Activated CD4-positive, alpha-beta T cell treated with anti-CD3 and anti-CD28 coated beads for 48 hours (primary cell): ENCODE measurements at regions not wholly inside any gene's neighbourhood (a gene's known extent, or its start where the extent isn't known, plus 50 kb on each side); places are given as distances from the start of the nearest gene placed in this dataset.
"Not testable (repeated sequence)": the region's sequence is repeated elsewhere in the genome, so short reads cannot be mapped to it uniquely, and the experiment has no call there.

Experiments
- DNase-seq: peaks from one replicate; pipeline ENCODE4 v3.0.0-alpha.2; 2020

- no peak for DNase-seq
These were observed 103.9 kb upstream of the PMEPA1 start for GRCh38 chr20:57813509-57814269.

- not testable (repeated sequence) for DNase-seq
These were observed 102.8 kb upstream of the PMEPA1 start for GRCh38 chr20:57812632-57813031.

- no peak for DNase-seq
These were observed 101.7 kb upstream of the PMEPA1 start for GRCh38 chr20:57811374-57812020.

GRCh38 chr20:57810511-57811373, 100.9 kb upstream of the PMEPA1 start:
- no peak for DNase-seq

GRCh38 chr20:57809661-57810172, 99.9 kb upstream of the PMEPA1 start:
- DNase-seq: no peak

GRCh38 chr20:57809149-57809548, 99.3 kb upstream of the PMEPA1 start:
- no peak for DNase-seq

- DNase-seq: no peak
These were observed 98.7 kb upstream of the PMEPA1 start for GRCh38 chr20:57808264-57809070.

GRCh38 chr20:57807401-57808263, 97.8 kb upstream of the PMEPA1 start:
- DNase-seq: no peak

- DNase-seq: no peak
These were observed 97.2 kb upstream of the PMEPA1 start for GRCh38 chr20:57806975-57807374.

- DNase-seq: no peak
These were observed 96.7 kb upstream of the PMEPA1 start for GRCh38 chr20:57806476-57806875.

- no peak for DNase-seq
These were observed 95.9 kb upstream of the PMEPA1 start for GRCh38 chr20:57805747-57806146.

- no peak for DNase-seq
These were observed 94.8 kb upstream of the PMEPA1 start for GRCh38 chr20:57804470-57805250.

GRCh38 chr20:57803508-57804005, 93.7 kb upstream of the PMEPA1 start:
- DNase-seq: no peak

GRCh38 chr20:57802765-57803507, 93.1 kb upstream of the PMEPA1 start:
- DNase-seq: no peak

- DNase-seq: no peak
These were observed 91.8 kb upstream of the PMEPA1 start for GRCh38 chr20:57801581-57801980.

GRCh38 chr20:57800791-57801430, 91.1 kb upstream of the PMEPA1 start:
- no peak for DNase-seq

GRCh38 chr20:57797401-57797800, 87.6 kb upstream of the PMEPA1 start:
- DNase-seq: no peak

GRCh38 chr20:57795977-57796560, 86.3 kb upstream of the PMEPA1 start:
- no peak for DNase-seq

- no peak for DNase-seq
These were observed 85.5 kb upstream of the PMEPA1 start for GRCh38 chr20:57795342-57795697.
